IPS-NIHi11 (cell line): ENCODE measurements at regions not wholly inside any gene's neighbourhood (a gene's known extent, or its start where the extent isn't known, plus 50 kb on each side); places are given as distances from the start of the nearest gene placed in this dataset.

Experiments used
- DNase-seq: peaks from one replicate; pipeline ENCODE4 v3.0.0; 2012; ENCODE audit warnings: mixed read lengths, low spot score

DNA sequence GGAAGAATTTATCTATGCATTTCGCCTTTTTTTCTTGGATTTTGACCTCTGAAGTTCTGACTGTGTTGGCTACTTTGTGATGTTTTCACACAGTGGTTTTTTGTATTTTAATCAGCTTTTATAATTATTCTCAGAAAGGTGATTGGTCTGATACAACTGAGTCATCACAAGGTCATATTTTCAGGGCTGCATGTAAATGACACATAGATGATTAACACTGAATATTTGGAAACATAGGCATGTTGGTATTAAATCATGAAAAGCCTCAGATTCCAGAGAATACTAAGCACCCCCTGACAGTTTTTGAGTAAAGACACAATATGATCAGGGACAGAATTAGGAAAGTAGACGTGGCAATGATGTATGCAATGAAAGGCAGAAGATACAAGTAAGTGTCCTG lies 175.5 kb upstream of the SLCO3A1 start:
- DNase-seq: no peak

DNA sequence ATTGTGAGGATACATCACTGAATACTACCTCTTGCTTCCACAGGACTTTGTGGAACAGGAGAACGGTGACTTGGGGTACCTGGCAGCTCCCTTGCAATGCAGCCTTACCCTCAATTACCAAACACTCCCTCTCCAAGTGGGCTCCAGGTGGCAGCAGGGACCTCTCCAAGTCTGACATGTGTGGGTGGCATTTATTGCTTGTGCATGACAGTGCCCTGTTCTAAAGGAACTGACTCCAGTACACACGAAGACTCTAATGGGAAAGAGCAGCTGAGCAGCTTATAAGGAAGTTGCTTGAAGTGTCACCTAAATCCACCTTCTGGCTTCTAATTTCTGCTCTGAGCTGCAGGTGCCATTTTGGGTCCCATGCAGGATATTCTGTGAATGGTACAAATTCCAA lies 174.1 kb upstream of the SLCO3A1 start:
- DNase-seq: no peak

DNA sequence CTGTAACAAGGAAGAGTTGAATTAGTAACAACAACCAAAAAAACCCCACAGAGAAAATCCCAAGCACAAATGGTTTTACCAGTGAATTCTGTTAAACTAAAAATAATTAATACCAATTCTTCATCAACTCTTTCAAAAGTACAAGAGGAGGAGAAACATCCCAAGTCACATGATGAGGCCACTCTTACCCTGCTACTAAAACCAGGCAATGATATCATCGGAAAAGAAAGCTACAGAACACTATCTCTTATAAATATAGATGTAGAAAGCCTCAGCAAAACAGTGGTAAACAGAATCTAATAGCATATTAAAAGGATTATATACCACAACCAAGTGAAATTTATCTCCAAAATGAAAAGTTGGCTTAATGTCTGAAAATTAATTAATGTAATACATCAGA lies 168.1 kb upstream of the SLCO3A1 start:
- DNase-seq: no peak

- DNase-seq: no peak
These were observed 164.7 kb upstream of the SLCO3A1 start for GRCh38 chr15:91688811-91689210.

DNA sequence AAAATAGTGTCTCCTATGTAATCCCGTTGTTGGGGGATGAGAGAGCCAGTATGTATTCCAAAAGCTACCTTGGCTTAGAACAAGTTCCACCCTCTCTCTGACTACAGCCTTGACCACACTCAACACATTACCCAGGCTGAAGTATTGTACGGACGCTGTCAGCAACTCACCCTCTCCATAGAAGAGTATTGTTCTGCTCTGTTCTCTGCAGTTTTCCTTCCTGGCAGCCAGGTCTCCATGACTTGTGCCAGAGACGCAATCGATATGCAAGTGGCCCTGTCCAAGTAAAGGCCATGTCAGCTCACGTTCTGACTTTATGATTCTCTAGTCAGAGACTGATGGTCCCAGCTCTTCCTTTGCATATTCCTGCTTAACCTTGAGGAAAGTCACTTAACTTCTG lies 164.1 kb upstream of the SLCO3A1 start:
- no peak for DNase-seq

DNA sequence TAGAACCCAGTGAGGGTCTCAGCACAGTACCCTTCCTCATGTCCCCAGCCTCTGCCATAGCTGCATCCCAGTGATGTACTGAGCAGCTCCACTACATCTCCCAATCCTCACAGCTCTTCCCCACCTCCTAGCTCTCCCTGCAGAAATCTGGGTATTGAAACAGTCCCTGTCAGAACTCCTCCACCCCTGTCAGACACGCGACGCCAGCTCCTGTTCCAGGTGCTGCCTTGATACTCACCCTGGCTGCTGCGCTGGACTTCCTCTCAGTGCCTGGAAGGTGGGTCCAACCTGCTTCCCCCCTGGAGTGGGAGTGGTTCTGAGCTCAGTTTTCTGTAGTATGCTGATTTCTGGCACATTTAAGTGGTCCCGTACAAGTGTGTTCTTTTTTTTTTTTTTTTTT lies 160.9 kb upstream of the SLCO3A1 start:
- no peak for DNase-seq

DNA sequence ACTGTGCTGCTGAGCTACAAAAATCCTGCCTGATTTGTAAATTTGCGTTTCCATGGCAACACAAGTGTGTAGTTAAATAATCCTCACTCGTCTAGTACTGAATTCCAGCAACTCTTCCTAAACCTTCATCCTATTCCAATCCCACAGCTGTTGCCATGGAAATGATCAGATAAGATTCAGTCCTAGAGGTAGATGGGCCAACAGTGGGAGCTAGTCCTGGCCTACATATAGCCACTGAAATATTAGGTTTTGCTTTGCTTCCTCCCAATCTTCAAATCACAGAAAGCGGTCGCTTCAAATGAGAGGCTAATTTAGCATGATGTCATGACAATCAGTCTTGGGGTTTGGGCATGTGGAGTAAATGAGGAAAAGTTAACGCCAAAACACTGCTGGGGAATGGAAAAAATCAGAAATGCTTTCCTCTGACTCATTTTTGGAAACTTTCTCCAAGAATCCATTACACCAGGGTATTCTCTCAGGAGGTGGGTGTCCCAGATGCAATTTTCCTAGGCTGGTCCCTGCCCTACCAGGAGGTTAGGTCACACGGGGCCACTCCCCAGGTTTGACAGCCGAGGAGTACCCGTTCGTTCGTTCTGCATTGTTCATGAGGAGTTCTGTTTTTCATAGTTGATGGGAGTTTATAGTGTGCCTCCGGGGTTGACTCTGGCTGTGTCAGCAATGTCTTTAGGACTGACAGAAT lies 159.2 kb upstream of the SLCO3A1 start:
- no peak for DNase-seq

GRCh38 chr15:91694831-91695210 lies 158.7 kb upstream of the SLCO3A1 start:
- no peak for DNase-seq

DNA sequence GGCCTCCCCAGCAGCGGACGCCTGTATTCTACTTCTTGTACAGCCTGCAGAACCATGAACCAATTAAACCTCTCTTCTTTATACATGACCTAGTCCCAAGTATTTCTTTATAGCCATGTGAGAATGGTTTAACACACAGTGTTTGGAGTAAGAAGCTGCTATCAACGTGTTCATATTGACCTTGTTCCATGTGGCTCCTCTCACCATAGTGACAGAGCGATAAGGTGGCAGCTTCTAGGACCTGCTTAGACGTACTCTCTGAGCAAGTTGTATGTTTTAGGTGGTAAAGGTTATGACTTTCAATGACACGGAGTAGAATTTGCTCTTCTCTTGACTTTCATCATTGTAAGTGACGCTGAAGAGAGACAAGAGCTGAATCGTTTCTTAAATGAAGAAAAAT lies 157.7 kb upstream of the SLCO3A1 start:
- DNase-seq: no peak

DNA sequence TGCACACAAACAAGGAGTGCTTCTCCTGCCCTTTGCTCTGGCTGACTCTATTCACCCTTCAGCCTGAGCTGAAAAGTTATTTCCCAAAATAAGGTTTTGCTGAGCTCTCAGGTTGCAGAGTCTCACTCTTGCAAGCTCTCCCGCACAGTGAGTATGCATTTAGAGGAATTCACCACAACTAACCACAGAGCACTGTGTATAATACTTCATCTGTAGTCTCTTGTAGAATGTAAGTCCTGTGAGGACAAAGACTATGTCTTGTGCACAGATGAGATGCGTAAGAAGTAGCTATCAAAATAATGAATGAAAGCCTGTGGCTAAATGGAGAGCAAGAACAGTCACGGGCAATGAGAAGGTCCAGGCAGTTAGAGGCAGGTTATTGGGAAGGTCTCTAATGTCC lies 156.5 kb upstream of the SLCO3A1 start:
- DNase-seq: no peak

GRCh38 chr15:91698241-91698640 lies 155.3 kb upstream of the SLCO3A1 start:
- DNase-seq: no peak

DNA sequence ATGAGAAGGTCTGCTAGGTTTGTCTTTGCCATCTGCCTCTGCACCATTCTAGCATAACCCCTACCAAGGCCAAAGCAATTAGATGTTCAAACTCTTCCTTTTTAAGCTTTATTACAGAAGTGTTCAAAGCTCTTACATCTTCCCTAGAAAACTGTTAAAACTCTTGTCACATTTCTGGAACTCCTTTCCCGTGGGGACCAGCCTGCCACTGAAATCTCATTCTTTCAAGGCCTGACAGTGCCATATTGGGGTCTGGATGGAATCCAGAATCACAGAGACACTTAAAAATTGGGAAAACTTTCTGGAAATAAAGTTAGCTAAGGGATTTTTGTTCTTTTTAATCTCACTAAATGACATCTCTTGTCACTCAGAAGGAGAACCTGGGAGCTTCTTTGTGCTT lies 153.8 kb upstream of the SLCO3A1 start:
- DNase-seq: no peak

- DNase-seq: no peak
These were observed 150.2 kb upstream of the SLCO3A1 start for GRCh38 chr15:91703274-91703673.

- no peak for DNase-seq
These were observed 149.2 kb upstream of the SLCO3A1 start for GRCh38 chr15:91704343-91704742.

GRCh38 chr15:91706322-91707032 lies 147.0 kb upstream of the SLCO3A1 start:
- DNase-seq: peak; percentile 80

DNA sequence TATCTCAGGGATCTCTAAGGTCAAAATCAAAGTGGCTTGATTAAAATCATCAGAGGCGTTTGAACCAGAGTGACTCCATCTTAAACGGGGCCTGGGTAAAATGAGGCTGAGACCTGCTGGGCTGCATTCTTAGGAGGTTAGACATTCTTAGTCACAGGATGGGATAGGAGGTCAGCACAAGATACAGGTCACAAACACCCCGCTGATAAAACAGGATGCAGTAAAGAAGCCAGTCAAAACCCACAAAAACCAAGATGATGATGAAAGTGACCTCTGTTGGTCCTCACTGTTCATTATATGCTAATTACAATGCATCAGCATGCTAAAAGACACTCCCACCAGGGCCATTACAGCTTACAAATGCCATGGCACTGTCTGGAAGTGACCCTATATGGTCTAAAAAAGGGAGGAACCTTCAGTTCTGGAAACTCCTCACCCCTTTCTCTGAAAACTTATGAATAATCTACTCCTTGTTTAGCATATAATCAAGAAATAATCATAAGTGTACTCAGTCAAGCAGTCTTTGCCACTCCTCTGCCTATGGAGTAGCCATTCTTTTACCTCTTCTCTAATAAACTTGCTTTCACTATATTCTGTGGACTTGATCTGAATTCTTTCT lies 143.3 kb upstream of the SLCO3A1 start:
- no peak for DNase-seq

DNA sequence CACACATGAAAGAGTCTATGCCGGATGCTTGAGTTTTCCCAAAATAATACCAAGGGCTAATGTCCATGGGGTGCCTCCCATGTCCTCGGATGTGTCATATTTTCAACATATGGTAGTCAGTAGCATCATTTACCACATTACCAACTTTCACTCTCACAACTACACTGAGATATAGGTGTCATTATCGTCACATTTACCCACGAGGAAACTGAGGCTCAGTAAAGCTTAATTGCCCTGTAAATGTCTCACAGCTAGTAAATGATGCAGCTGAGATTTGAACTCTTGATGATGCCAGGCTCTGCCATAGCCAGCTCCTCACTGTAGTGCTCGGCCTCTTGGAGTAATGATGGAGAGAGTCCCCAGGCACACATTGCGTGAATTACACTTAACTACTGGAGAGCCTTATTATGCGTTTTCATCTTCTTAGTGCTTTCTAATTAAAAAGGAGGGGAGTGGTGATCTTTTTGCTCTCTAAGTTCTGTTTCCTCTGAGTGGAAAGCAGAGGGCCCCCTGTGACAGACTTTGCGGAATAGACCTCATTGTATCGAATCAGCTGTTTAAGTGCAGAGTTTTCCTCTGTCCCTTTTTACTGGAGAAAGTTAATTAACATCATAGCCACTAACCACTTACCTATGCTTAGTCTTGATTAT lies 142.0 kb upstream of the SLCO3A1 start:
- no peak for DNase-seq

DNA sequence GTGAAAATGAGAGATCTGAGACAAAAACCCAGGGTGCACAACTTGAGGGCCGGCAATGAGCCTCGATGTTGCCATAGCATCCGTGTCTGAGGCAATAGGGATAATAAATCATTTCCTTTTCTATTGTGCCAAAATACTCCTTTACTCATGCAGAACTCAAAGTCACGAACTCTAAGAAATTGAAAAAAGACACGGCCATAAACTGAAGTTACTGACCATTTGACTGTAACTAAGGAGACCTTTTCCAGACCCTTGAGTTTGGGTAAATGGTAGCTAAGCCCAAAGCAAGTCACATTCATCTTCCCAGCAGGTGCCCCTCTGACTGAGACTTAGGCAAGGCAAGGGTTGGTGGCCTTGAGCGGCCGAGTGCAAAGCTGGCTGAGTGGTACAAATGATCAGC lies 141.2 kb upstream of the SLCO3A1 start:
- DNase-seq: no peak

- no peak for DNase-seq
These were observed 137.0 kb upstream of the SLCO3A1 start for GRCh38 chr15:91716536-91716935.

- DNase-seq: no peak
These were observed 135.7 kb upstream of the SLCO3A1 start for GRCh38 chr15:91717811-91718210.

DNA sequence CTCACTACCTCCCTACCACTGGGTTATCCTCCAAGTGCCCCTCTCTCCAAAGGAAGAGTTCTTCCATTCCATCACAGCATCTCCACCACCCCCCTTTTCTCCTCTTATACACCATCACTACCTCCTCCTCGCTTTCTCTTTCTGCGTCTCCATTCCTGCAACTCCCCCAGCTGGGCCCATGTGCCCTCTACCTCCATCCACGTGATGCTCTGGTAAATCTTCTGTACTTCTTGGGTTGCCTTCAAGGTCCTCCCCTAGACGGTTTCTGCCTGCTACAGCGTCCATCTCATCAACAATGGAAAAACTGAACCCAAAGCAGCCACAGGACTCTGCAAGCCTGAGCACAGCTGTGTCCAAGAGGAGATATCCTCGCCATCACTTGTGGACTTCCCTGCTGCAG lies 129.5 kb upstream of the SLCO3A1 start:
- no peak for DNase-seq

- no peak for DNase-seq
These were observed 119.8 kb upstream of the SLCO3A1 start for GRCh38 chr15:91733661-91734060.
